Thyroid gland (tissue), 4 donors: ENCODE measurements at regions not wholly inside any gene's neighbourhood (a gene's known extent, or its start where the extent isn't known, plus 50 kb on each side); places are given as distances from the start of the nearest gene placed in this dataset.

Experiments used
- DNase-seq, 2 donors: peaks; one replicate each; pipeline ENCODE4 v3.0.0-alpha.2; 2019
- H3K27ac ChIP-seq, 3 donors: fragments of 200-600 bp; sonication (generic); 1 replicate in 2 of 3; 2 replicates in 1 of 3; pipeline ENCODE4 v1.5.1; 2016 to 2019; ENCODE audit warnings: mild to moderate bottlenecking in 1 of 3, moderate library complexity in 1 of 3
- H3K27me3 ChIP-seq: fragments of 200-600 bp; sonication (generic); one replicate; pipeline ENCODE4 v1.5.1; 2019
- H3K36me3 ChIP-seq, 2 donors: fragments of 200-600 bp; sonication (generic); one replicate each; pipeline ENCODE4 v1.5.1; 2016 to 2019
- H3K4me1 ChIP-seq, 2 donors: fragments of 200-600 bp; sonication (generic); one replicate each; pipeline ENCODE4 v1.5.1; 2017 to 2019
- H3K4me3 ChIP-seq, 3 donors: fragments of 200-600 bp; sonication (generic); replicated peaks in 1 of 3; 1 replicate in 2 of 3; 2 replicates in 1 of 3; pipeline ENCODE4 v1.5.1; 2016; ENCODE audit warnings: mild to moderate bottlenecking in 1 of 3
- H3K9me3 ChIP-seq: fragments of 200-600 bp; sonication (generic); one replicate; pipeline ENCODE4 v1.5.1; 2017
- CTCF ChIP-seq, 6 experiments: fragments of 200-600 bp in 3 of 6; fragments of 450-650 bp in 3 of 6; sonication (generic) in 3 of 6; IDR thresholded peaks; one replicate each; pipeline ENCODE4 v1.5.1; 2016 to 2019; ENCODE audit warnings: antibody characterized with exemption in 6 of 6, mild to moderate bottlenecking in 2 of 6, inconsistent platforms in 1 of 6, moderate library complexity in 1 of 6
- POLR2A ChIP-seq, 2 donors: fragments of 450-650 bp; IDR thresholded peaks; one replicate each; pipeline ENCODE4 v1.6.1; 2017; ENCODE audit warnings: antibody characterized with exemption in 2 of 2, mild to moderate bottlenecking in 2 of 2, moderate library complexity in 1 of 2
- WGBS, 2 donors: methylation state at CpG; one replicate each; pipeline ENCODE4 v1.1.5; 2017; 5-methylcytosine and 5-hydroxymethylcytosine counted together
- intact Hi-C: fragments of 100-400 bp; cut with DNase I; formaldehyde crosslinking; loops from one replicate; pipeline ENCODE4 v1.15.1; 2023

GRCh38 chr10:108454224-108454623 is 1289.7 kb upstream of the SORCS1 start:
- intact Hi-C loops, result no loop called here
- TF ChIP-seq POLR2A (IDR thresholded peaks at IDR 0.05) (no peak), CTCF (IDR thresholded peaks at IDR 0.05) (no peak)
- no peaks in the 10 kb centered on the region for H3K36me3 ChIP-seq
- no peaks in the 10 kb centered on the region for H3K27me3 ChIP-seq
- H3K4me3 ChIP-seq, result no peak overlapping the region
- no peak for DNase-seq
- H3K9me3 ChIP-seq, result no peaks in the 10 kb centered on the region
- no peak overlapping the region for H3K27ac ChIP-seq
- H3K4me1 ChIP-seq, result no peaks in the 10 kb centered on the region
- WGBS, 2 donors, result 82 to 83% methylated on average over 3 of the region's 3 CpGs

GRCh38 chr10:108453166-108453565 is 1288.7 kb upstream of the SORCS1 start:
- Histone ChIP-seq H3K27me3 (no peaks in the 10 kb centered on the region), H3K4me1 (no peaks in the 10 kb centered on the region), H3K27ac (no peak overlapping the region), H3K9me3 (no peaks in the 10 kb centered on the region), H3K4me3 (no peak overlapping the region), H3K36me3 (no peaks in the 10 kb centered on the region)
- TF ChIP-seq CTCF (IDR thresholded peaks at IDR 0.05), result no peak
- TF ChIP-seq POLR2A (IDR thresholded peaks at IDR 0.05), result no peak
- intact Hi-C loops, result no loop called here
- DNase-seq, result no peak

GRCh38 chr10:108452533-108452932 is 1288.0 kb upstream of the SORCS1 start:
- Histone ChIP-seq H3K27ac (no peak overlapping the region), H3K9me3 (no peaks in the 10 kb centered on the region), H3K36me3 (no peaks in the 10 kb centered on the region), H3K4me1 (no peaks in the 10 kb centered on the region), H3K27me3 (no peaks in the 10 kb centered on the region), H3K4me3 (no peak overlapping the region)
- DNase-seq, result no peak
- TF ChIP-seq CTCF (IDR thresholded peaks at IDR 0.05) (no peak), POLR2A (IDR thresholded peaks at IDR 0.05) (no peak)
- WGBS, 2 donors, result 93 to 95% methylated on average over 5 of the region's 5 CpGs
- intact Hi-C loops, result no loop called here

- intact Hi-C loops, result no loop called here
- H3K9me3 ChIP-seq, result no peaks in the 10 kb centered on the region
- TF ChIP-seq CTCF (IDR thresholded peaks at IDR 0.05), result no peak
- no peak for TF ChIP-seq POLR2A (IDR thresholded peaks at IDR 0.05)
- 79 to 85% methylated on average over 2 of the region's 2 CpGs for WGBS, 2 donors
- no peak overlapping the region for H3K27ac ChIP-seq
- H3K4me1 ChIP-seq, result no peaks in the 10 kb centered on the region
- H3K27me3 ChIP-seq, result no peaks in the 10 kb centered on the region
- no peak overlapping the region for H3K4me3 ChIP-seq
- no peaks in the 10 kb centered on the region for H3K36me3 ChIP-seq
- DNase-seq, result no peak
These were observed 1285.8 kb upstream of the SORCS1 start for GRCh38 chr10:108450280-108450679.

- H3K9me3 ChIP-seq, result no peaks in the 10 kb centered on the region
- no peaks in the 10 kb centered on the region for H3K36me3 ChIP-seq
- H3K4me1 ChIP-seq, result no peaks in the 10 kb centered on the region
- intact Hi-C loops, result no loop called here
- no peak overlapping the region for H3K4me3 ChIP-seq
- no peak overlapping the region for H3K27ac ChIP-seq
- DNase-seq, result no peak
- no peaks in the 10 kb centered on the region for H3K27me3 ChIP-seq
- TF ChIP-seq CTCF (IDR thresholded peaks at IDR 0.05) (no peak), POLR2A (IDR thresholded peaks at IDR 0.05) (no peak)
- WGBS, 2 donors, result 90% methylated on average over 3 of the region's 3 CpGs
These were observed 1281.2 kb upstream of the SORCS1 start for GRCh38 chr10:108445746-108446145.
